ENCODE measurements at regions not wholly inside any gene's neighbourhood (a gene's known extent, or its start where the extent isn't known, plus 50 kb on each side); places are given as distances from the start of the nearest gene placed in this dataset.
A peak's percentile ranks its signal among the peaks of the same experiment; 100 is the strongest.

DNA sequence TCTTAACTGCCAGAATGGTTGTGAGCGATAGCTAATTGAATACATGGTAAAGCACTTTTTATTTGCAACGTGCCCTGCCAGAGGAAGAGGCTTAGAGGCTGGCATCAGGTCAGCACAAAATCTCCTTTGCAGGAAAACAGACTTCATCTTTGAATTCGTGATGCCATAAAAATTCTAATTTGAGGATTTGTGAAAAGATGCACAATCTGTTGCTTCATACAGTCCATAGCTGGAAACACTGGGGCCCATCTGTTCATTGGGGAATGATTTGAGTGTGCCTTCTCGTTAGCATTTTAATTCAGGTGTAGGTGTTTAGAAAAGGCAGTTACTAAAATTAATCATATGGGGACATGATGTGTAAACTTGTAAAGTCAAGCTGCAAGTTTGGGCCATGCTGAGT lies 876.0 kb downstream of the SLC4A3 start:
- TF ChIP-seq, protein P1, sequence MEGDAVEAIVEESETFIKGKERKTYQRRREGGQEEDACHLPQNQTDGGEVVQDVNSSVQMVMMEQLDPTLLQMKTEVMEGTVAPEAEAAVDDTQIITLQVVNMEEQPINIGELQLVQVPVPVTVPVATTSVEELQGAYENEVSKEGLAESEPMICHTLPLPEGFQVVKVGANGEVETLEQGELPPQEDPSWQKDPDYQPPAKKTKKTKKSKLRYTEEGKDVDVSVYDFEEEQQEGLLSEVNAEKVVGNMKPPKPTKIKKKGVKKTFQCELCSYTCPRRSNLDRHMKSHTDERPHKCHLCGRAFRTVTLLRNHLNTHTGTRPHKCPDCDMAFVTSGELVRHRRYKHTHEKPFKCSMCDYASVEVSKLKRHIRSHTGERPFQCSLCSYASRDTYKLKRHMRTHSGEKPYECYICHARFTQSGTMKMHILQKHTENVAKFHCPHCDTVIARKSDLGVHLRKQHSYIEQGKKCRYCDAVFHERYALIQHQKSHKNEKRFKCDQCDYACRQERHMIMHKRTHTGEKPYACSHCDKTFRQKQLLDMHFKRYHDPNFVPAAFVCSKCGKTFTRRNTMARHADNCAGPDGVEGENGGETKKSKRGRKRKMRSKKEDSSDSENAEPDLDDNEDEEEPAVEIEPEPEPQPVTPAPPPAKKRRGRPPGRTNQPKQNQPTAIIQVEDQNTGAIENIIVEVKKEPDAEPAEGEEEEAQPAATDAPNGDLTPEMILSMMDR (IDR thresholded peaks at IDR 0.05; ENCODE audit: insufficient read depth, low read length, poor library complexity, severe bottlenecking), result no peak
- Histone ChIP-seq H3K27me3 (ENCODE audit: control insufficient read depth, insufficient read depth, low read length) (no peaks in the 10 kb centered on the region), H3K36me3 (ENCODE audit: control insufficient read depth, insufficient read depth, low read length) (no peaks in the 10 kb centered on the region), H3K4me3 (ENCODE audit: low read depth, low read length) (no peak overlapping the region)
- DNase-seq (ENCODE audit: low read depth), result no peak

- TF ChIP-seq, protein P1 (IDR thresholded peaks at IDR 0.05; ENCODE audit: insufficient read depth, low read length, poor library complexity, severe bottlenecking), result no peak
- H3K27me3 ChIP-seq (ENCODE audit: control insufficient read depth, insufficient read depth, low read length), result no peaks in the 10 kb centered on the region
- peak; percentile 28 for DNase-seq (ENCODE audit: low read depth)
- no peaks in the 10 kb centered on the region for H3K36me3 ChIP-seq (ENCODE audit: control insufficient read depth, insufficient read depth, low read length)
- no peak overlapping the region for H3K4me3 ChIP-seq (ENCODE audit: low read depth, low read length)
Measured at GRCh38 chr2:220504938-220505503, 877.6 kb downstream of the SLC4A3 start.

DNA sequence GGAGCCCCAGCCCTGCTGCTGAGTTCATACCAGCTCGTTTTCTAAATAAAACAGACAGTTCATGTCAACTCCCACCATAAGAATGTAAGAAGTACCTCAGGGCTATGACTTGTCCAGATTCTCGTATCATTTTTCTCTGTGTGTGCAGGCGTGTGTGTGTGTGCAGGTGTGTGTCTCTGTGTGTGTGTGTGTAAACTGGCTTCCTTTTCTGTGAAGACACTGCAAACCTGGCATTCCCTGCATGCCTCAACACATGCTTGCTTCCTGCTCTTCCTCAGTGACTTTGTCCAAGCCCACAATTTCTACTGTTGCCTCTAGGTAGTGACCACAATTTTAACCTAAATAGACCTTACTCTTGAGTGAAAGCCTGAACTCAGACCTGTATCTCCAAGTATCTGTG lies 879.0 kb downstream of the SLC4A3 start:
- DNase-seq (ENCODE audit: low read depth), result no peak
- TF ChIP-seq, protein P1 (IDR thresholded peaks at IDR 0.05; ENCODE audit: insufficient read depth, low read length, poor library complexity, severe bottlenecking), result no peak

DNA sequence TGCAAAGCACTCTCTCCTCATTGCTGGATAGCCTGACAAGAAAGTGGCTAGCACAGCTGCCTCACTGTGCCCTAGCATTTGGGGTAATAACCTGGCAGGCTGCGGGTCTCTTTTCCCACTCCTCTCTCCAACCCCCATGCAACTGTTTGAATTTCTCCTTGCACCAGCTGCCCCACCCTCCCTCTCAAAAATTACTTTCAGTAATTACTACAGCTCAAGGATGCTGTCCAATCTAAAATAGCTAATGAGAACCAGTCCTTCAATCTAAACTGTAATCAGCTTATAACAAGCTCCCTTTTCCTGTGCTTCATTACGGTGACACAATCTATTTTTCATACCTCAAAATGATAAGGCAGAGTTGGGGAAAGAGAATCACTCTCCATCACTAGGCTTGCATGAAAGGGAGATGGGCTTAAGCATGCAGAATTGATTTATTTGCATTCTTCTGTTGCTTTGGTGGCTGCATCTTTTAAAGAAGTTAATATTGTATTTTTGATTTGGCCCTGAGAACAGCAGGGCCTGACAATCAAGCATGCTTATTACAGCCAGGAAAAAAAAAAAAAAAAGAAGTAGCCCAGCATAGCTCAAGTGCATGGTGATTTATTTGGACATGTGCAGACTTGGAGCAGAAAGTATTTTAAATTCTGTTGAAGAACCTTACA lies 881.8 kb downstream of the SLC4A3 start:
- no peaks in the 10 kb centered on the region for H3K27me3 ChIP-seq (ENCODE audit: control insufficient read depth, insufficient read depth, low read length)
- DNase-seq (ENCODE audit: low read depth), result no peak
- TF ChIP-seq, protein P1 (IDR thresholded peaks at IDR 0.05; ENCODE audit: insufficient read depth, low read length, poor library complexity, severe bottlenecking), result no peak
- H3K4me3 ChIP-seq (ENCODE audit: low read depth, low read length), result no peak overlapping the region
- no peaks in the 10 kb centered on the region for H3K36me3 ChIP-seq (ENCODE audit: control insufficient read depth, insufficient read depth, low read length)

More for the DNA sequence above, 879.0 kb downstream of the SLC4A3 start:
- Histone ChIP-seq H3K4me3 (ENCODE audit: low read depth, low read length) (no peak overlapping the region), H3K36me3 (ENCODE audit: control insufficient read depth, insufficient read depth, low read length) (no peaks in the 10 kb centered on the region), H3K27me3 (ENCODE audit: control insufficient read depth, insufficient read depth, low read length) (no peaks in the 10 kb centered on the region)

GRCh38 chr2:220509966-220510365 lies 882.5 kb downstream of the SLC4A3 start:
- no peak for DNase-seq (ENCODE audit: low read depth)
- TF ChIP-seq, protein P1 (IDR thresholded peaks at IDR 0.05; ENCODE audit: insufficient read depth, low read length, poor library complexity, severe bottlenecking), result no peak
- no peak overlapping the region for H3K4me3 ChIP-seq (ENCODE audit: low read depth, low read length)
- no peaks in the 10 kb centered on the region for H3K36me3 ChIP-seq (ENCODE audit: control insufficient read depth, insufficient read depth, low read length)
- no peaks in the 10 kb centered on the region for H3K27me3 ChIP-seq (ENCODE audit: control insufficient read depth, insufficient read depth, low read length)

- no peak for DNase-seq (ENCODE audit: low read depth)
- H3K27me3 ChIP-seq (ENCODE audit: control insufficient read depth, insufficient read depth, low read length), result no peaks in the 10 kb centered on the region
- no peak overlapping the region for H3K4me3 ChIP-seq (ENCODE audit: low read depth, low read length)
- TF ChIP-seq, protein P1 (IDR thresholded peaks at IDR 0.05; ENCODE audit: insufficient read depth, low read length, poor library complexity, severe bottlenecking), result no peak
- no peaks in the 10 kb centered on the region for H3K36me3 ChIP-seq (ENCODE audit: control insufficient read depth, insufficient read depth, low read length)
Measured at GRCh38 chr2:220510668-220511067, 883.2 kb downstream of the SLC4A3 start.

Data from kidney epithelial cell (primary cell).